ENCODE measurements at regions not wholly inside any gene's neighbourhood (a gene's known extent, or its start where the extent isn't known, plus 50 kb on each side); places are given as distances from the start of the nearest gene placed in this dataset.

DNA sequence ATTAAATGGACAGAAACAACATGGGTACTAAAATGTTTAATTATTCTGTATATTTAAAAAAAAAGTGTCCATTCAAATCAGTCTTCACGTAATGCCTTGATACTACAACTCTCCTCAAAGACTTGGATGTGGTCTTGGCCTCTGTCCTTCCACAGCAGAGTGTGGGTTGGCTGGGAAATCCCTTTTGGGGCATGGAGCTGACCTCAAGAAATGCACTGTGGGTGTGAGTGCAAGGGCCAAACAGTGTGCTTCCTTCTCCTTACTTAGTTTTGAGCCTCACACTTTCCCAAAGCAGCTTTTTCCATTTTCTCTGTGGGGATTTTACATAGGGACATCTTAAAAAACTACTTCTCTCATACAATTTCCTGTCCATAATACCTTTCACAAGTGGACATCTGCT lies 607.4 kb downstream of the EFNB2 start:
- no peaks in the 10 kb centered on the region for H3K36me3 ChIP-seq (ENCODE audit: control insufficient read depth, insufficient read depth, low read length)
- TF ChIP-seq, protein P1, sequence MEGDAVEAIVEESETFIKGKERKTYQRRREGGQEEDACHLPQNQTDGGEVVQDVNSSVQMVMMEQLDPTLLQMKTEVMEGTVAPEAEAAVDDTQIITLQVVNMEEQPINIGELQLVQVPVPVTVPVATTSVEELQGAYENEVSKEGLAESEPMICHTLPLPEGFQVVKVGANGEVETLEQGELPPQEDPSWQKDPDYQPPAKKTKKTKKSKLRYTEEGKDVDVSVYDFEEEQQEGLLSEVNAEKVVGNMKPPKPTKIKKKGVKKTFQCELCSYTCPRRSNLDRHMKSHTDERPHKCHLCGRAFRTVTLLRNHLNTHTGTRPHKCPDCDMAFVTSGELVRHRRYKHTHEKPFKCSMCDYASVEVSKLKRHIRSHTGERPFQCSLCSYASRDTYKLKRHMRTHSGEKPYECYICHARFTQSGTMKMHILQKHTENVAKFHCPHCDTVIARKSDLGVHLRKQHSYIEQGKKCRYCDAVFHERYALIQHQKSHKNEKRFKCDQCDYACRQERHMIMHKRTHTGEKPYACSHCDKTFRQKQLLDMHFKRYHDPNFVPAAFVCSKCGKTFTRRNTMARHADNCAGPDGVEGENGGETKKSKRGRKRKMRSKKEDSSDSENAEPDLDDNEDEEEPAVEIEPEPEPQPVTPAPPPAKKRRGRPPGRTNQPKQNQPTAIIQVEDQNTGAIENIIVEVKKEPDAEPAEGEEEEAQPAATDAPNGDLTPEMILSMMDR (IDR thresholded peaks at IDR 0.05; ENCODE audit: insufficient read depth, low read length, poor library complexity, severe bottlenecking), result no peak
- H3K4me3 ChIP-seq (replicated peaks; ENCODE audit: low read depth, low read length), result no peak overlapping the region
- no peaks in the 10 kb centered on the region for H3K27me3 ChIP-seq (replicated peaks; ENCODE audit: control insufficient read depth, insufficient read depth, low read length)
- DNase-seq (ENCODE audit: extremely low read depth, insufficient read length), result no peak

DNA sequence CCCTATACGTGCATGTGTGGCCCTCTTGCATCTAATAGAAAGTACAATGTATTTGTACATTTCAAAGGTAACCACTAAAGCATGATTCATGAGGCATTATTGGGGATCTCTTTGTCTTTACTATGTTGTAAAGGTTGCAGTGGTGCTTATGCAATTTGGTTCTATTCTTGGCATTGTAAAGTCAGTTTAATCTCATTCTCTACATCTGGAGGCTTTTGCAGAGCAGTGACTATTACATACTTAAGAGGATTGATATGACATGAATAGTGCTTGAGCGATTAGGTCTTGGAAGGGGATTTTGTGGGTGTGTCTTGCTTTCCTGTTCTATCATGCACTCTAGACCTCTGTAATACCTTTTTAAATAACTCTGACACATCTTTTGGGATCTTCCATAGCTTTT lies 610.0 kb downstream of the EFNB2 start:
- TF ChIP-seq, protein P1 (IDR thresholded peaks at IDR 0.05; ENCODE audit: insufficient read depth, low read length, poor library complexity, severe bottlenecking), result no peak

DNA sequence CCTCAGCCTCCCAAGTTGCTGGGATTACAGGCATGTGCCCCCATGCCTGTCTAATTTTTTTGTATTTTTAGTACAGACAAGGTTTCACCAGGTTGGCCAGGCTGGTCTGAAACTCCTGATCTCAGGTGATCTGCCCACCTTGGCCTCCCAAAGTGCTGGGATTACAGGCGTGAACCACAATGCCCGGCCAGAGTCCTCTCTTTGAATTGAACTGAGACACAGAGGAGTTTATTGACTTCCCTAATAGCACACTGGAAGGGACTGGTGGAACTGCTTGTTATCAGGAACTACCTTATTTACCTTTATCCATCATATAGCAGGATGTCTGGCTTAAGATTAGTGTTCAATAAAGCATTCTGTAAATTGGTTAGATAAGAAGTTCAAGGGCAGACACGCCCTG lies 613.8 kb downstream of the EFNB2 start:
- Histone ChIP-seq H3K27me3 (replicated peaks; ENCODE audit: control insufficient read depth, insufficient read depth, low read length) (no peaks in the 10 kb centered on the region), H3K4me3 (replicated peaks; ENCODE audit: low read depth, low read length) (no peak overlapping the region), H3K36me3 (ENCODE audit: control insufficient read depth, insufficient read depth, low read length) (no peaks in the 10 kb centered on the region)
- TF ChIP-seq, protein P1 (IDR thresholded peaks at IDR 0.05; ENCODE audit: insufficient read depth, low read length, poor library complexity, severe bottlenecking), result no peak
- DNase-seq (ENCODE audit: extremely low read depth, insufficient read length), result no peak

More for the DNA sequence above, 610.0 kb downstream of the EFNB2 start:
- H3K27me3 ChIP-seq (replicated peaks; ENCODE audit: control insufficient read depth, insufficient read depth, low read length), result no peaks in the 10 kb centered on the region
- no peak for DNase-seq (ENCODE audit: extremely low read depth, insufficient read length)
- no peaks in the 10 kb centered on the region for H3K36me3 ChIP-seq (ENCODE audit: control insufficient read depth, insufficient read depth, low read length)
- no peak overlapping the region for H3K4me3 ChIP-seq (replicated peaks; ENCODE audit: low read depth, low read length)

DNA sequence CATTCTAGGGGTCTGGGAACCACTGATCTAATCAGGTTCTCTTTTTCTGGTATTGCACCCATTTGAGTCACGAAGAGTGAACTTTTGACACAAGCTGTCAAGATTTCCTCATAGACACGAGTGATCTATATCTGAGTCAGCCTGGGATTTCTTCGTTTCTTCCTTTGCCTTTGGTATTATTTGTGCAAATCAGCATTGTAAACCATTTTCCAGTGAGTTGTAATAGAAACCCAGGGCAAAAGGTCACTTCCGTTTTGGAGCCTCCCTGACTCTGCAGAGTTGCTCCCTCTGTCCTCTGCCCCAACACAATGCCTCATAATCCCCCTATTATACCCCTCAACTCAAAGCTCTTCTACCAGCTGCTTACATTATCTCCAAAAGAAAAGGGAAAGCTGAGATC lies 615.1 kb downstream of the EFNB2 start:
- no peak for DNase-seq (ENCODE audit: extremely low read depth, insufficient read length)
- H3K27me3 ChIP-seq (replicated peaks; ENCODE audit: control insufficient read depth, insufficient read depth, low read length), result no peaks in the 10 kb centered on the region
- H3K36me3 ChIP-seq (ENCODE audit: control insufficient read depth, insufficient read depth, low read length), result no peaks in the 10 kb centered on the region
- H3K4me3 ChIP-seq (replicated peaks; ENCODE audit: low read depth, low read length), result no peak overlapping the region
- TF ChIP-seq, protein P1 (IDR thresholded peaks at IDR 0.05; ENCODE audit: insufficient read depth, low read length, poor library complexity, severe bottlenecking), result no peak

DNA sequence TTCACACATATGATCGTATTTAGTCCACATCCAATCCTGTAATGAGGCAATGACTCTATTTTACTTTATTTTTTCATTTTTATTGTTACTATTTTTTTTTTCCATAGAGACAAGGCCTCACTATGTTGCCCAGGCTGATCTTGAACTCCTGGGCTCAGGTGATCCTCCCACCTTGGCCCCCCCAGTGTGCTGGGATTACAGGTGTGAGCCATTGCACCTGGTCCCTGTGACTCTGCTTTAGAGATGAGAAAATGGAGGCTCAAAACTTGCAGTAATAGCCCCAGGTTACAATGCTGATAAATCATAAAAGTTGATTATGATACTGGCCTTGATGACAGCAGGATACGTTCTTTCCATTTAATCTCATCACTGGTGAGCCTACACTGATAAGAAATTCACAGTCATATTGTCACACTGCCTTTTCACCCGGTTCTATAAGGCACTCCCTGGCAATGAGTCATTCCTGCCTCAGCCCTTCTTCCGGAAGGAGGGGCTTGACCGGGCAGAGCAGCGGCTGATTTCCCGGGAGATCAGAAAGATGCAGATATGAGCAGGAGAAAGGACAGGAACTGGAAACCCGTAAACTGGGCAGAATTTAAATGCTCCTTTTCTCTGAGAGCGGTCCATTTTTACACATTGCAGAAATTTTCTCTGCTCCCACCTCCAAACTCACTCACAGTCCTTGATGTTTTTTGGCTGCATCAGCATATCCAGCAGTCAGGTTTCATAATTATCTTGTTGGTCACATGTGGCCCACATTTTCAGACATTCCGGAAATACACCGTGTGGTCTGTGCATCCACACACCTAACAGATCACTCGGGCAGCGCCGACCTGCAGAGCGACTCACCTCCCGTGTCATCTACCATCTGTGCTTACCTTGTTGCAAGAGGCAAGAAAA lies 616.4 kb downstream of the EFNB2 start:
- TF ChIP-seq, protein P1 (IDR thresholded peaks at IDR 0.05; ENCODE audit: insufficient read depth, low read length, poor library complexity, severe bottlenecking), result no peak
- DNase-seq (ENCODE audit: extremely low read depth, insufficient read length), result no peak
- H3K36me3 ChIP-seq (ENCODE audit: control insufficient read depth, insufficient read depth, low read length), result no peaks in the 10 kb centered on the region
- H3K4me3 ChIP-seq (replicated peaks; ENCODE audit: low read depth, low read length), result no peak overlapping the region
- no peaks in the 10 kb centered on the region for H3K27me3 ChIP-seq (replicated peaks; ENCODE audit: control insufficient read depth, insufficient read depth, low read length)
